ENCODE measurements at regions not wholly inside any gene's neighbourhood (a gene's known extent, or its start where the extent isn't known, plus 50 kb on each side); places are given as distances from the start of the nearest gene placed in this dataset.
"Not testable (repeated sequence)": the region's sequence is repeated elsewhere in the genome, so short reads cannot be mapped to it uniquely, and the experiment has no call there.

DNA sequence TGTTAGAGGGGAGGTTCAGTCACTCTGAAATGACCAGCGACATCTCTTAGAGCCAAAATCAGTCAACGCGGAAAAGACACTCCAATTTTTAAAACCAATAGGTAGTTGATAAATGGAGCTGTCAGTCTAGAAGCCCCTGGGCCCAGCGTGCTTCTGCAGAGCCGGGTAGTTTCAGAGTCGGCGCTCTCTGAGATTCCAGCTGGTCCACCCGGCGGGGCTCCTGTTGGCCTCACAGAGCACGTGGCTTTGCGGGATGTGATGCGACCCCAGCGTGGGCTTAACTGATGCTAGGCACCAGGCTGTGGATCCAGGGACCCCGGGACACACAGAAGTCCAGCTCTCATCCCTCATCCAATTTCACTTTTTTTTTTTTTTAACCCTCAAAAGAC is 245.9 kb downstream of the BCL2L11 start:
- not testable (repeated sequence) for DNase-seq (ENCODE audit: low spot score)

DNA sequence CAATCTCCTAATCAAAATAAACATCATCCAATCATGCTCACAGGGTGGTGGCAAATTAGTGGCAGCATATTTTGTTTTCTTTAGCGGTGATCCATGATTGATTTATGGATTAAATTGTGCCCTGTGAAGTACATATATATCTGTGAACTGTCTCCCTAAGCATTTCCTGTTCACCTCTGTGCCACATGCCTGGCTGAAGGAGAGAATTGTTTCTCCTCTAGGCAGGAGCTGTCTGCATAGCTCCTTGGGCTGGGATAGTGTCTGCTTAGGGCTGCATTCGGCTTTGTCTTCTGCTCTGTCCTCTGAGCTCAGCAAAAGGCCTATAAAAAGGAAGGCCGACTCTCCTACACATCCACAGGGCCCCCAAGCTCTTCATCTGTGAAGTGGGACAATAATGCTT is 246.4 kb downstream of the BCL2L11 start:
- not testable (repeated sequence) for DNase-seq (ENCODE audit: low spot score)

DNA sequence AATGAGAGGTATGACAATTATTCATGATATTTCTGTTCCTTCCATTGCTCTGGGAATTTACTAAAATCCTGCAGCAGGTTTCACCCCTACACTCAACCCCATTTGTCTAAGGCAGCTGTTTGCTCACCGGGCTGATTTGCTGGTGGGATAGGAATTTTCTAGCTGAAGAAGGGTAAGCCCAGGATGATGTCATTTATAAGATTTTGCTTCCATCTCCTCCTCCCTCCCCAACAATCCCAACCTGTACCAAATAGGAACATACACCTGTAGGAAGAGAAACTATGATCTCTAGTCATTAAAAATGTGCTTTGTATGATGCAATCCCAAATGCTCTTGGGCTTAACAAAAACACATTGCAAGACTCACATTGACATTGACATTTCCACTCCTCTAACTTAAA is 247.2 kb downstream of the BCL2L11 start:
- DNase-seq (ENCODE audit: low spot score) = not testable (repeated sequence)

DNA sequence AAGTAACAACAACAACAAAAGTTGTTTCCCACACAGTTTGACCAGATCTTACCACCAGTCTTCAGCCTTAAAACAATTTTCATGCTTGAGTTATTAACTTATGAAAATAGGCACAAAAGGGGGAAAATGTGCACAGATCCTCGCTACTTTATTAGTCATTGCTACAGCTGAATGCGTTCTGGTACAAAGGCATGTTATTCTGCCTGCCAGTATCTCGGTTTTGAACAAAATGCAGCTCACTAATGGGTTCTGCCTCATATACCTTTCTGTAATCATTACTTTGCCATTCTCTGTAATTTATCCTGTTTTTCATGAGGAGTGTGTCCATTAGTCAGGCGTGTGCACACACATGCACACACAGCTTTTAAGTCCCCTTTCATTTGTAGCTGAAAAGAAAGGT is 247.6 kb downstream of the BCL2L11 start:
- not testable (repeated sequence) for DNase-seq (ENCODE audit: low spot score)

DNA sequence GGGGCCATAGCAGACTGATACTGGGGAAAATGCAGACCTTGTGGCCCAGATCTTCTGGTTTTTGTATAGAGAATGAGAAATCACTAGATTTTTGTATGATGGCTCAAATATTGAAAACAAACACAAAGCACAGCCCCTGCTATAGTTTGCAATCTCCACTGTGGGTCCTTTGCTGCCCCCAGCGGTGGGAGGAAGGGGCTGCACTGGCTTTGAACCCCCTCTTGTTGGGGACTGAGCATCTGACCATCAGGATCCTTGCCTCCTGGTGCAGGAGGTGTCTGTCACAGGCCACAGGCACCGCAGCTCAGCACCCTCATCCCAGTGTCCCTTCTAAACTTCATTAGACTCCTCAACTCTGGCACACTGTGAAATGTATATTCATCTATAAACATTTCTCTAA is 252.3 kb downstream of the BCL2L11 start:
- DNase-seq (ENCODE audit: low spot score) = not testable (repeated sequence)

DNA sequence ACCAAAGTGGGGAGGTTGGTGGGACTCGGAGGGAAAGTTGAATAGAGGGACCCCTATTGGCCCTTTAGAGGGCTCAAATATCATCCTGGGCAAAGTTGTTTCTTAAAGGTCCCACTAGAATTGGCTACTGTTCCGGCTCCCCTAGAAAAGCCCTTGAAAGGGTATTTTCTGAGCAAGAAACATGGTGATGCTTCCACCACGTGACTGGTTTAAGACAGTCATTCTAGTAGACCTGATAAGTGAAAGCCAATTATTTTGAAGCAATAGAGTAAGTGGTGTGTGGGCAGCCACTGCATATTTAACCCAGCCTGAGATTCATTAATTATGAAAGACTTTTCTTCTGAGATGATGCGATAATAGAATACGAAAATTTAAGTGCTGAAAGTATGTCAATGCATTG is 253.3 kb downstream of the BCL2L11 start:
- DNase-seq (ENCODE audit: low spot score) = not testable (repeated sequence)

DNA sequence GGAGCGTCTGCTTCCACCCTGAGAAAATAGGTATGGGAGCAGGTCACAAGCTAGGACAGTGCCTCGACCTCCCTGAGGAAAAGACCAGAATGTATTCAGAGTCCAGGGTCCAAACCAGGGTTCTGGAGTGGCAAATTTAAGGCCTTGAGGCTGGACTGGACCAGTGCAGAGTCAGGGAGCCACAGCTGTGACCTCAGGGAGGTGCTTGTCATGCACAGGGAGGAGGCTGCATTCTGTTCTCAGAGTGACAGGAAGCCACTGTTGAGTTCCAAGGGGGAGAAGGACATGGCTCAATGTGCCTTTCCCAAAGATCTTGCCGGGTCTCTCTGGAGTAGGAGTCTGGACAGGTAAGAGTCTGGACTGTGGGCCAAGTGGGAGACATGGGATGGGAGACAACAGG is 254.0 kb downstream of the BCL2L11 start:
- not testable (repeated sequence) for DNase-seq (ENCODE audit: low spot score)

DNA sequence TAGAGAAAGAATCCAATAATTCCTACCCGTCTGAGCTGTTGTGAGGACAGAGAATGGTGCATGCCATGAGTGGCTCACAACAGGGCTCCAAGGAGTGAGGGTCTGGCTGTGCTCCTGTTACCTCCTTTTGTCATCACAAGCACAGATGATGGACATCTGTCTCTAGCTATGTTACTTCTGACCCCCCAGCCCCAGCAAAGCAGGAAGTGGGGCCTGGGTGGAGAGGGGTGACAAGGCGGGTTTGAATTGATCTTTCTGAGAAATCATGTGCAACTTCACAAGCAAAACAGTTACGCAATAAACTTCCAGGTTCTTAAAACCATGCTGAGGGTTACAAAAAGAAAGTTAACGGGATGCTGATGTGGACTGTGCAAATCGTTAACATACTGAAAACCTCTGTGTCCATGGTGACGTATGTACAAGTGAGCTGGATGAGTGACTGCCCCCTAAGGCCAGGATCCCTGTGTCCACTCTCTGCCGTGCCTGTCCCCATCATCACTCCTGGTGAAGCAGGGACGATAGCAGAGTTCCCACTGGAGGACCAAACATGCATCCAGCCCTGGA is 254.7 kb downstream of the BCL2L11 start:
- not testable (repeated sequence) for DNase-seq (ENCODE audit: low spot score)

DNA sequence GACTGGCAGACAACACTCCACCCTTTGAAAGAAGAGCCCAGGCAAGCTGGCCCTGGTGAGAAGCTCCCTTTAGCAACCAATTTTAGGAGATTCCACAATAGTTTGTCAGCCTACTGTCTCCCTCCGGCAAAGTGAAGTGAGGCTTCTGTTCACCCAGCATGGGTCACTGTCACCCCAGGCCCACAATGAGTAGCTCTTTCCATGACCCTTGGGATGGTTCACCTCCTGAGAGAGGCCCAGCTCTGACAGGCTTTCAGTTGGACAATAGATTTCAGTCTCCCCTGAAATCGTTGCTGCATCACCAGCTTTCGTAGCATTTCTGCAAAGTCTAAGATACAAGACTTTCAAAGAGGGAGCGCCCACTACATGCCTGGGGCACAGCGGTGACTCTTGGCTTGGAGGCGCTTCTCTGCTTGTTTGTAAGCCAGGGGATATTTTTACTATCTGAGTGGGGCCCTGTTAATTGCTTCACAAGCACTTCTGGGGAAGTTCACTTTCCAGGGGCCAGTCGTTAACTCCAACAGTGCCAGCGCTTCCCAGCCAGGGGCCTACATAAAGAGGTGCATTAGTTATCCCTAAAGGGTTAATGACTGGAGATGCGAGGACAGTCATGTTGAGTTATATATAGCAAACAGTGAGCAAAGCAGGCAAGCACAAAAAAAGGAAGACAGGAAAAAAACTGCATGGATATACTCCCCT is 255.7 kb downstream of the BCL2L11 start:
- DNase-seq (ENCODE audit: low spot score) = not testable (repeated sequence)

DNA sequence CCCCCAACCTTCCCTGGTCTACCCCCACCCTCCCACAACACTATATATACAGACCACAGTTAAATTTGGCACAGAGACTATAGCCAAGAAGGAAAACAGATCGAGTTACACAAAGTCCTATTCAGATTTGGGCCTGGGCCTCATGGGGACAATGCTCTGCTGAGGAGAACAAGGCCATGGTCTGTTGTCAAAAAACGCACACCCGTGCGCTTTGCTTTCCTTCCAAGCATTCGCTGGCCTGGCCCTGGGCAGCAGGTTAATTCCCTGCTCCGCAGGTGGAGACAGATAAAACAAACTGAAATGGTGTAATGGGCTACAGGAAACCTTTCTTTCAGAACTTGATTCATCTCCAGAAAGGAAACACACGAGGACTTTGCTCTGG is 256.2 kb downstream of the BCL2L11 start:
- DNase-seq (ENCODE audit: low spot score) = peak; percentile 76

DNA sequence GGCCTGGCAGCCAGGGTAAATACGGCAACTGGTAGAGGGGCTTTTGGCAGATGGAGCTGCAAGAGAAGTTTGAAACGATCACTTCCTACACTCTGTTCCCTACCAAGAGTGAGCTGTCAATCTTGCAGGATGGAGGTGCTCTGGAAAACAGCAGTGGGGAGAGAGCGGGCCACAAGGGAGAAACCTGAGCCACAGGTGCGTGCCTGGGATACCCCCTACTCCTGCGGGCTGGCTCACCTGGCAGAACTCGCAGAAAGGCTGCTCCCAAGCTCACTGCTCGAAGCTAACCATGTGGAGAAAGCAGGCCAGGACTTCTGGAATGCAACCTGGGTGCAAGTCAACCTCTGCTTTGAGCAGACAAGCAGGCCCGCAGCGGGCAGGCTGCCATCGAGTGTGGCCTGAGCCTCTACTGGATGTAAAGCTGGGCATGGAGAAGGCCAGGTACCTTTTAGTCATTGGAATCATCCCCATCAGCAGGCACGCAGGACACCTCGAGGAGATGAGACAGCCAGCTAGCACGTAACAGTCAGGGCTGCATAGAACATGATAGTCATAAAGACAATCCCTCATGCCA is 256.8 kb downstream of the BCL2L11 start:
- DNase-seq (ENCODE audit: low spot score) = not testable (repeated sequence)

DNA sequence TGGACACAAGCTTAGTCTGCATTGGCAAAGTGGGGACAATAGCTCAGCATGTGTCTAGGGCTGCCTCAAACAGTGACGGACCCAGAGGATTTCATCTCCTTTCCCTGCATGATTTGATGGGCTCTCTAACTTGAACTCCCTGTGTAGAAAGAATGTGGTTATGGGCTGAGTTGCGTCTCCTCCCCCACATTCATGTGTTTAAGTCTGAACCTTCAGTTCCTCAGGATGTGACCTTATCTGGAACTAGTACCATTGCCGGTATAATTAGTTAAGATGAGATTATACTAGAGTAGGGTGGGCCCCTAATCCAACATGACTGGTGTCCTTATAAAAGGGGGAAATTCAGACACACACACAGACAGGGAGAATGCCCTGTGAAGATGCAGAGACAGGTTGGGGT is 257.6 kb downstream of the BCL2L11 start:
- DNase-seq (ENCODE audit: low spot score) = not testable (repeated sequence)

DNA sequence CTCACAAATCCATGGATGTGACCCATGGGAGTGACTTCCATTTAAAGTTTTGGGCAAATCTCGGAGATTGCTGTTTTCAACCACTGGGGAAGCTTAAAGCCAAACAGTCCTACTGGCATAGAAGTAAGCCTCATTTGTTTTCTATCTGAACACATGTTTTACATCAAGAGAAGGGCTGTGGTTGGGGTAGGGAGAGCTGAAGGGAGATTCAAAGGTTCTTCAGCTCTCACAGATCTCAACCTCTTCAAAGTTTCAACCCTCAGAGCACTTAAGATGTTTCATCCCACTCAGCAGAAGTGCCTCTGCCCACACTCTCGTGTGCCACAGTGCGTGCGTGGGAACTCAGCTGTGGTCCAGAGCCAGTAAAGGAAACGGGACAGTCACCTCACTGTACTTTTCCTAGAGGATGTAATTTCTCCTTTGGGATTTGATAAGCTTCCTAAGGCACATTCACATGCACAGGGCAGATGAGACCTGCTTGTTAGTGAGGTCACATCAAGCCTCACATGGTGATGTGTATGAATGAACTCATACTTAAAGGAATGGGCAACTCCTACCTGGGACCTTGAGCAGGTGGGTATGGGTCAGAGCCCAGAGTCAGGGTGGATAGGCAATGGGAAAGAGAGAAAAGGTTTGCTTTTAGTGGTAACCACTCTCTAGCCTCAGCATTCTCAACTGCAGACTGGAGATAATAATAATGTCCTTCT is 260.2 kb downstream of the BCL2L11 start:
- not testable (repeated sequence) for DNase-seq (ENCODE audit: low spot score)

DNA sequence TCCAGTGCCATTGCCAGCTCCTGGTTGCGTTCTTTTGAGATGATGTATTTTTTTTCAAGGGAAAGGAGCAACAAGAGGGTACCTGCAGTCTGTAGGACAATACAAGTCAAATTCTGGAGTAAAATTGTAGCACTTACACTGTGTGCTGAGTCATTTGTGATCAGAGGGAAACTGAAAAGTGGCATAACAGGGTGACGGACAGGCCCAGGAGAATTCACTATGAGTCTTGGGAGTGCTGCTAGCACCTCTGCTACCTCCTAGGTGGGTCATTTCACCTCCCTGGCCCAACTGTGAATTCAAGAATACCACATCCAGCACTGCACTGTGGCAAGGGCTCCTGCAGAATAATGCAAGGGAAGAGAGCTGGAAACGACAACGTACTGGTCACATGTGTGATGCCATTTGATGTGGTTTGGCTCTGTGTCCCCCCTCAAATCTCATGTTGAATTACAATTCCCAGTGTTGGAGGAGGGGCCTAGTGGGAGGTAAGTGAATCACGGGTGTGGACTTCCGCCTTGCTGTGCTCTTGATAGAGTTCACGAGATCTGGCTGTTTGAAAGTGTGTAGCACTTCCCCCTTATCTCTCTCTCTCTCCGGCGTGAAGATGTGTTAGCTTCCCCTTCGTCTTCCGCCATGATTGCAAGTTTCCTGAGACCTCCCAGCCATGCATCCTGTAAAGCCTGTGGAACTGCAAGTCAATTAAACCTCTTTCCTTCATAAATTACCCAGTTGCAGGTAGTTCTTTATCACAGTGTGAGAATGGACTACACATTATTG is 261.0 kb downstream of the BCL2L11 start:
- not testable (repeated sequence) for DNase-seq (ENCODE audit: low spot score)

DNA sequence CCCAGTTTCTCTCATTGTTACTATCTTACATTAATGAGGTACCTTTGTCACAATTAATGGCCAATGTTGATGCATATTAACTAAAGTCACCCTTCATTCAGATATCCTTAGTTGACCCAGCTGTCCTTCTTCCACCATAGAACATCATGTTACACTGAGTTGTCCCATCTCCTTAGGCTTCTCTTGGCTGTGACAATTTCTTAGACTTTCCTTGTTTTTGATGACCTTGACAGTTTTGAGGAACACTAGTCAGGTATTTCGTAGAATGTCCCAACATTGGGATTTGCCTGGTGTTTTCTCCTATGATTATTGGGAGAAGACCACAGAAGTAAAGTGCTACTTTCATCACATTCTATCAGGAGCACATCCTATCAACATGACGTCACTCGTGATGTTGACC is 261.8 kb downstream of the BCL2L11 start:
- DNase-seq (ENCODE audit: low spot score) = not testable (repeated sequence)

DNA sequence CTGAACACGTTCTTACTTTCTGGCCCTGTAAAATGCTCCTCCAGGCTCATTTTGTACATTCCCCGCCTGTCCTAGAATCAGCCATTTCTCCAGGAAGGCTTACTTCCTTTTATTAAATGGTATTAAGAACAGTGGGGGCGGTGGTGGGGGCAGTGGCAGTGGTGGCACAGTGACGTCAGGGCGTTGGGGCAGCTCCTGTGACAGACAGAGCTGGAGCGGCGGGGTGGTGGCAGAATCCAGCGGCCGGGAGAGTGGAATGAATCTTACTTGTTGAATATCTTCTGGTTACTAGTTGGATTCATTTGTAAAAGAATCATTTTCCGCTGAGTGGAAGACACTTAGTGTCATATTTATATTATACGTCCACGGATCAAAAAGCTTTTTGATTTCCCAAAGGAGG is 262.6 kb downstream of the BCL2L11 start:
- not testable (repeated sequence) for DNase-seq (ENCODE audit: low spot score)

DNA sequence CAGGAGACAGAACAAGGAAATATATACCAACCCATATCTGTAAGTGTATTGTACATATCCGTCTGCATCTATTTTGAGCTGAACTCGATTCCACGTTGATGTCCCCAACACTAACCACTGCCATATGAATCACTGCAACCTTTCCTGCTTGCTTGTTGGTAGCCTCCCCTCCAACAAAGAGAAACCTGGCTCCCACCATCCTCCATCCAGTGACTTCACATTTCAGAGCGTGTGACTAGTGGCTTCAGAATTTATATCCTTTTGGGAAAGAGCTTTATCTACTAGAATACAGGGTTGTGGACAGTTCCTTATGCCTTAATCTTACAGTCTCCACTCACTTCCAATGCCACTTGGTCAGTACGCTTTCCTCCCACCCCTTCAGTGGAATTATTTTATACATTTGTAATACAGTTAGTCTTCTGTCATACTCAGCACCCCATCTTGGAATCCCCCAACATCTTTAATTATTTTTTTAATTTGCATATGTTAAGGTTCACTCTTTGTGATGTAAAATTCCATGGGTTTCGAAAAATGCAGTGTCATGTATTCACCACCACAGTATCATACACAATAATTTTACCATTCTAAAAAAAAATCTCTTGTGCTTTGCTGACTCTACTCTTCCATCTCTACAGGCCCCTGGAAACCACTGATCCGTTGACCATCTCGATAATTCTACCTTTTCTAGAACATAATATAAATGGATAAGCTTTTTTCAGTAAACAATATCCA is 264.7 kb downstream of the BCL2L11 start:
- not testable (repeated sequence) for DNase-seq (ENCODE audit: low spot score)

DNA sequence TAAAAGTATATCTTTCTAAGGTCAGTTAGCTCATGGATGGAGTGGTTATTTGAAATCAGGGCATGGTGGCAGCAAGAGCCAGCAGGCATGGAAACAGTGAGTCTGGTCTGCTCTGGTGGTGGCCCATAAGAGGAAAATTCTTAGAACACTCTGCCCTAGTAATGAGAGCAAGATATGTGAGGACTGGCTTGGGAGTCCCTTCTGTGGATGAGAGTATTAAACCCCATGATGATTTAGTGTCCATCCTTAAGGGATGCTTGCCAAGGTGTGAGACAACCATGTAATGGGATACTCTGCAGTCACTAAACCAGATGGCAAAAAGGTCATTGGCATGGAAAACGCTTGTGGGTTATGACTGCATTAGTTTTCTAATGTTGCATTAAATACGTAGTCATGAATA is 269.9 kb downstream of the BCL2L11 start:
- DNase-seq (ENCODE audit: low spot score) = not testable (repeated sequence)

DNA sequence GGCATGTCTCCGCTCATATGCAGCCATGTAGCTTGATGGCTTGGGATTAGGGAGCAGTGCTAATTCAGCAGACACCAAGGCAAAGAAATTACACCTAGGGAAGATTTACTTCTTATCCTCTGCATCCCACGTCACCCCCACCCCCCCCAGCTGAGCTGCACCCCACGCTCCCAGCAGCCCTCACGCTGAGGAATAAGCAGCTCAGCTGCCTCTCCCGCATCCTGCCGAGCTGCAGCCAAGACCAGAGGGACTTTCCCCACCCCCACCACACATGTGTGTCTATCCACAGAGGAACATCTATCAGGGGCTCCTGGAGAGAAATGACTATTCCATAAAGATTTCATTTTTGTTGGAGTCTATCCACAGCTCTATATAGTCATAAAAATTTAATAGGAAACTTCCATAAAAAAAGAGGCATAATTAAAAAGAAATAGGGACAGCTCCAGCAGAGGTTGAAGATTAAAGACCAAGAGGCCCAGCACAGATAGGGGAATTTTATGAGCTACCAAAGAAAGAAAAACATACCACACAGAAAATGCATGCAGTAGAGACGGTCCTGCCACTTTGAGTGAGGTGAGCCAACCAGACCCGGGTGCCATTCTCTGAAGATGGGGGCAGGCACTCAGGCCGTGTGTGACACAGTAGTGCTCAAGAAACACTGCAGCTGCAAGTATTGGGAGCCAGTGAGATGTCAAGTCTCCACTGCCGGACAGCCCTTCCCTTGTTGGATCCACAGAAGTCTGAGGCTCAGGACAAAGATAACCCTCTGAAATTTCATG is 274.8 kb downstream of the BCL2L11 start:
- DNase-seq (ENCODE audit: low spot score) = not testable (repeated sequence)

DNA sequence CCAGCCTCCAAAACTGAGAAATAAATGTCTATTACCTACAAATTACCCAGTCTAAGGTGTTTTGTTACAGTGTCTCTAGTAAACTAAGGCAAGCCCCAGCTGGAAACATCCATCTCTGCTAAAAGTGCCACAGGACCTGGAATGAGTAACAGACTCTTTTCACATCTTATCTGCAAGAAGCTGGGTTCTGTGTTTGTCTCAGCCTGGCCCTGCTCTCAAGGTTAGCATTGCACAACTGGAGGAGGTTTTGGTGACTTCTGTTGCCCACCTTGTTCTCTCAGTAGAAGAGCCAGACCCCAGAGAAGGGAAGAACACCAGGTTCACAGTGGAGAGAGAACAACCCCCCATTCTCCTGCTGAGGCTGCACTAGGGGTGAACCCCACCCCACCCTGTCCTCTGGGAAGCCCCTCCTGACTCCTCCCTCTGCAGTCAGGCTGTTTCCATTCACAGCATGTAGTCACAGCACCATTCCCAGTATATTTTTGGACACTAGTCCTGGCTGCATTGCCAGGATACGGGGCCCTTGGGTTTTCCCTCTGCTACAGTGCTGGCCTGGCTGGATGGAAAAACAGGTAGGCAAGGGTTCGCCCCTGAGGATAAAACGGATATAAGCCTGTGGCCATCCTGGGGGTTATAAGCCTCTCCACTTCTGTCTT is 280.0 kb downstream of the BCL2L11 start:
- not testable (repeated sequence) for DNase-seq (ENCODE audit: low spot score)
